ENCODE measurements at regions not wholly inside any gene's neighbourhood (a gene's known extent, or its start where the extent isn't known, plus 50 kb on each side); places are given as distances from the start of the nearest gene placed in this dataset.
"Not testable (repeated sequence)": the region's sequence is repeated elsewhere in the genome, so short reads cannot be mapped to it uniquely, and the experiment has no call there.

GRCh38 chr9:81032030-81032572 is 657.2 kb downstream of the TLE1 start:
- in situ Hi-C loops (cut with MboI; ENCODE audit: low sequenced_read_pairs, unreplicated experiment) = no loop called here
- no peak for DNase-seq (ENCODE audit: low spot score)
- TF ChIP-seq, protein P1, sequence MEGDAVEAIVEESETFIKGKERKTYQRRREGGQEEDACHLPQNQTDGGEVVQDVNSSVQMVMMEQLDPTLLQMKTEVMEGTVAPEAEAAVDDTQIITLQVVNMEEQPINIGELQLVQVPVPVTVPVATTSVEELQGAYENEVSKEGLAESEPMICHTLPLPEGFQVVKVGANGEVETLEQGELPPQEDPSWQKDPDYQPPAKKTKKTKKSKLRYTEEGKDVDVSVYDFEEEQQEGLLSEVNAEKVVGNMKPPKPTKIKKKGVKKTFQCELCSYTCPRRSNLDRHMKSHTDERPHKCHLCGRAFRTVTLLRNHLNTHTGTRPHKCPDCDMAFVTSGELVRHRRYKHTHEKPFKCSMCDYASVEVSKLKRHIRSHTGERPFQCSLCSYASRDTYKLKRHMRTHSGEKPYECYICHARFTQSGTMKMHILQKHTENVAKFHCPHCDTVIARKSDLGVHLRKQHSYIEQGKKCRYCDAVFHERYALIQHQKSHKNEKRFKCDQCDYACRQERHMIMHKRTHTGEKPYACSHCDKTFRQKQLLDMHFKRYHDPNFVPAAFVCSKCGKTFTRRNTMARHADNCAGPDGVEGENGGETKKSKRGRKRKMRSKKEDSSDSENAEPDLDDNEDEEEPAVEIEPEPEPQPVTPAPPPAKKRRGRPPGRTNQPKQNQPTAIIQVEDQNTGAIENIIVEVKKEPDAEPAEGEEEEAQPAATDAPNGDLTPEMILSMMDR (IDR thresholded peaks at IDR 0.05; ENCODE audit: borderline replicate concordance, control extremely low read depth, extremely low read depth, insufficient read depth, missing control alignments) = no peak

- in situ Hi-C loops (cut with MboI; ENCODE audit: low sequenced_read_pairs, unreplicated experiment) = no loop called here
- TF ChIP-seq, protein P1 (IDR thresholded peaks at IDR 0.05; ENCODE audit: borderline replicate concordance, control extremely low read depth, extremely low read depth, insufficient read depth, missing control alignments) = no peak
- DNase-seq (ENCODE audit: low spot score) = no peak
Measured at GRCh38 chr9:81031422-81032029, 657.8 kb downstream of the TLE1 start.

DNA sequence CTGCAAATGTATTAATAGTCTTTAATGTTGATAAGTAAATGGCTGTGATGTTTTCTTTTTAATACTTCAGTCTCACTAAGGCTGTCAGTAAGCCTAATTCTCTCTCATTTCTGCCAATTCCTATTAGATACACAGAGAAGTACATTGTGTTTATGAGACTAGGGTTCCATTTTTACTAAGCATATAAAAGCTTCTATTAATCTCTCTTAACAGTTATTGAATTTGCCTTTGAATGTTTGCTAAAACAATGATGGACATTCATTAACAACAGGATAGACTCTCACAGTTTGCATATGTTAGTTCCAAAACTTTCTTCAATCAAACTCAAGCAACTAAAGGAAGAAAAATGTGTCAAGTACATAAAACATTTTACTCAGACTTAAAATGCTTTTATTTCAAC is 659.3 kb downstream of the TLE1 start:
- DNase-seq (ENCODE audit: low spot score) = no peak
- in situ Hi-C loops (cut with MboI; ENCODE audit: low sequenced_read_pairs, unreplicated experiment) = no loop called here
- TF ChIP-seq, protein P1 (IDR thresholded peaks at IDR 0.05; ENCODE audit: borderline replicate concordance, control extremely low read depth, extremely low read depth, insufficient read depth, missing control alignments) = no peak

- TF ChIP-seq, protein P1 (IDR thresholded peaks at IDR 0.05; ENCODE audit: borderline replicate concordance, control extremely low read depth, extremely low read depth, insufficient read depth, missing control alignments) = no peak
- in situ Hi-C loops (cut with MboI; ENCODE audit: low sequenced_read_pairs, unreplicated experiment) = no loop called here
- no peak for DNase-seq (ENCODE audit: low spot score)
Measured at GRCh38 chr9:81028504-81028903, 660.8 kb downstream of the TLE1 start.

- DNase-seq (ENCODE audit: low spot score) = no peak
- TF ChIP-seq, protein P1 (IDR thresholded peaks at IDR 0.05; ENCODE audit: borderline replicate concordance, control extremely low read depth, extremely low read depth, insufficient read depth, missing control alignments) = no peak
- in situ Hi-C loops (cut with MboI; ENCODE audit: low sequenced_read_pairs, unreplicated experiment) = no loop called here
Measured at GRCh38 chr9:81022177-81022576, 667.2 kb downstream of the TLE1 start.

- DNase-seq (ENCODE audit: low spot score); in situ Hi-C loops (cut with MboI; ENCODE audit: low sequenced_read_pairs, unreplicated experiment): not testable (repeated sequence)
Measured at GRCh38 chr9:81014945-81015344, 674.4 kb downstream of the TLE1 start.

- DNase-seq (ENCODE audit: low spot score); in situ Hi-C loops (cut with MboI; ENCODE audit: low sequenced_read_pairs, unreplicated experiment): not testable (repeated sequence)
Measured at GRCh38 chr9:81013191-81013590, 676.2 kb downstream of the TLE1 start.

DNA sequence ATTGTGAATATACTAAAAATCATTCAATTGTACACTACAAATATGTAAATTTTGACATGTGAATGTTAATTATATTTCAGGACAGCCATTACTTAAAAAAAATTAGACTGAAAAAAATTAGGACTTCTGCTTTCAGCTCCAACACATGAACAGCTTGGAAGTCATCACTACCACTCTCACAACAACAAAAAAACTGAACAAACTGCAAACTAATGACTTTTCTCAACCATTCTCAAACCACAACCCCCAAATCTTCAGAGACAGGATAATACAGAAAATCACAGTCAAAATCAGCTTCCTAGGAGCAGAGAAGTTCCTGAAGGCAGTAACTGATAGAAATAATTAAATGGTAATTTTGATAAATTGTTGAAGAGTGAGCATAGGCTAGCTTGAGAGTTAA is 686.4 kb downstream of the TLE1 start:
- no peak for DNase-seq (ENCODE audit: low spot score)
- TF ChIP-seq, protein P1 (IDR thresholded peaks at IDR 0.05; ENCODE audit: borderline replicate concordance, control extremely low read depth, extremely low read depth, insufficient read depth, missing control alignments) = no peak
- in situ Hi-C loops (cut with MboI; ENCODE audit: low sequenced_read_pairs, unreplicated experiment) = no loop called here

Measured in GM13976 (cell line).